Testis (tissue), 2 donors: ENCODE measurements at regions not wholly inside any gene's neighbourhood (a gene's known extent, or its start where the extent isn't known, plus 50 kb on each side); places are given as distances from the start of the nearest gene placed in this dataset.

ENCODE experiments used
- DNase-seq: peaks from one replicate; pipeline ENCODE4 v3.0.0-alpha.2; 2019
- H3K27ac ChIP-seq, 2 donors: fragments of 200-600 bp; sonication (generic); one replicate each; pipeline ENCODE4 v1.5.1; 2019
- H3K27me3 ChIP-seq: fragments of 200-600 bp; sonication (generic); one replicate; pipeline ENCODE4 v1.5.1; 2019
- H3K36me3 ChIP-seq: fragments of 200-600 bp; sonication (generic); one replicate; pipeline ENCODE4 v1.5.1; 2017; ENCODE audit warnings: low read depth; ENCODE audit errors: missing control alignments
- H3K4me1 ChIP-seq: fragments of 200-600 bp; sonication (generic); one replicate; pipeline ENCODE4 v1.5.1; 2019
- H3K4me3 ChIP-seq, 2 donors: fragments of 200-600 bp; sonication (generic); one replicate each; pipeline ENCODE4 v1.5.1; 2017 to 2019
- H3K9me3 ChIP-seq: fragments of 200-600 bp; sonication (generic); one replicate; pipeline ENCODE4 v1.5.1; 2017
- CTCF ChIP-seq, 3 experiments: fragments of 450-650 bp in 2 of 3; fragments of 200-600 bp in 1 of 3; sonication (generic) in 1 of 3; IDR thresholded peaks; one replicate each; pipeline ENCODE4 v1.5.1; 2016 to 2019; ENCODE audit warnings: antibody characterized with exemption in 3 of 3, mild to moderate bottlenecking in 2 of 3, moderate library complexity in 1 of 3
- POLR2A ChIP-seq: fragments of 450-650 bp; IDR thresholded peaks from one replicate; pipeline ENCODE4 v1.6.1; 2017; ENCODE audit warnings: antibody characterized with exemption, mild to moderate bottlenecking, moderate library complexity
- WGBS, 2 donors: methylation state at CpG; one replicate each; pipeline ENCODE4 v1.1.5; 2018; 5-methylcytosine and 5-hydroxymethylcytosine counted together
- intact Hi-C: fragments of 100-400 bp; cut with DNase I; formaldehyde crosslinking; loops from one replicate; pipeline ENCODE4 v1.15.1; 2023; ENCODE audit warnings: low total_unique reads

GRCh38 chr13:33377825-33378224 is 92.3 kb upstream of the STARD13 start:
- H3K4me3 ChIP-seq = no peak overlapping the region
- no peak for DNase-seq
- H3K36me3 ChIP-seq = no peaks in the 10 kb centered on the region
- H3K27me3 ChIP-seq = no peaks in the 10 kb centered on the region
- no peak overlapping the region for H3K27ac ChIP-seq
- intact Hi-C loops = no loop called here
- no peaks in the 10 kb centered on the region for H3K4me1 ChIP-seq
- TF ChIP-seq POLR2A (no peak), CTCF (IDR thresholded peaks at IDR 0.05) (no peak)
- no peaks in the 10 kb centered on the region for H3K9me3 ChIP-seq

- intact Hi-C loops = no loop called here
Observed at GRCh38 chr13:33379608-33380007, 94.1 kb upstream of the STARD13 start.

GRCh38 chr13:33380487-33381079 is 95.0 kb upstream of the STARD13 start:
- TF ChIP-seq CTCF (IDR thresholded peaks at IDR 0.05) (no peak), POLR2A (no peak)
- H3K36me3 ChIP-seq = no peaks in the 10 kb centered on the region
- H3K27me3 ChIP-seq = no peaks in the 10 kb centered on the region
- DNase-seq = no peak
- WGBS, 2 donors = 70 to 89% methylated on average over 3 of the region's 3 CpGs
- H3K27ac ChIP-seq = no peak overlapping the region
- no peak overlapping the region for H3K4me3 ChIP-seq
- peaks cover 6% of the 10 kb centered on the region for H3K4me1 ChIP-seq
- intact Hi-C loops = no loop called here
- no peaks in the 10 kb centered on the region for H3K9me3 ChIP-seq

More at GRCh38 chr13:33379608-33380007, 94.1 kb upstream of the STARD13 start:
- no peaks in the 10 kb centered on the region for H3K27me3 ChIP-seq
- no peak for DNase-seq
- H3K4me1 ChIP-seq = peaks cover 6% of the 10 kb centered on the region
- H3K27ac ChIP-seq = no peak overlapping the region
- no peaks in the 10 kb centered on the region for H3K9me3 ChIP-seq
- H3K36me3 ChIP-seq = no peaks in the 10 kb centered on the region
- H3K4me3 ChIP-seq = no peak overlapping the region
- TF ChIP-seq POLR2A (no peak), CTCF (IDR thresholded peaks at IDR 0.05) (no peak)

- Histone ChIP-seq H3K27ac (no peak overlapping the region), H3K9me3 (no peaks in the 10 kb centered on the region), H3K27me3 (no peaks in the 10 kb centered on the region), H3K36me3 (no peaks in the 10 kb centered on the region), H3K4me1 (peaks cover 6% of the 10 kb centered on the region), H3K4me3 (no peak overlapping the region)
- TF ChIP-seq POLR2A = no peak
- TF ChIP-seq CTCF (IDR thresholded peaks at IDR 0.05) = no peak
- intact Hi-C loops = no loop called here
- no peak for DNase-seq
- WGBS, 2 donors = 94 to 97% methylated on average over 5 of the region's 5 CpGs
Observed at GRCh38 chr13:33381180-33381579, 95.6 kb upstream of the STARD13 start.

- H3K27ac ChIP-seq = no peak overlapping the region
- H3K27me3 ChIP-seq = no peaks in the 10 kb centered on the region
- H3K4me1 ChIP-seq = peaks cover 6% of the 10 kb centered on the region
- no peaks in the 10 kb centered on the region for H3K36me3 ChIP-seq
- intact Hi-C loops = no loop called here
- DNase-seq = no peak
- H3K9me3 ChIP-seq = no peaks in the 10 kb centered on the region
- no peak overlapping the region for H3K4me3 ChIP-seq
- WGBS, 2 donors = 91 to 95% methylated on average over 8 of the region's 8 CpGs
- TF ChIP-seq POLR2A (no peak), CTCF (IDR thresholded peaks at IDR 0.05) (no peak)
Observed at GRCh38 chr13:33381906-33382305, 96.4 kb upstream of the STARD13 start.
